Bronchial epithelial cell (primary cell): ENCODE measurements at regions not wholly inside any gene's neighbourhood (a gene's known extent, or its start where the extent isn't known, plus 50 kb on each side); places are given as distances from the start of the nearest gene placed in this dataset.
A peak's percentile ranks its signal among the peaks of the same experiment; 100 is the strongest.

Source experiments
- DNase-seq: peaks from one replicate; pipeline ENCODE4 v3.0.0-alpha.2; 2010; ENCODE audit warnings: low read depth
- FAIRE-seq: peaks from 2 replicates; lab custom pipeline; 2011; peaks lifted over from hg19 to GRCh38; lab: Jason Lieb, UNC
- H3K27me3 ChIP-seq: 2 replicates; pipeline ENCODE4 v1.5.1; 2011; ENCODE audit warnings: low read length; ENCODE audit not compliant: control insufficient read depth, insufficient read depth
- H3K36me3 ChIP-seq: 2 replicates; pipeline ENCODE4 v1.5.1; 2011; ENCODE audit warnings: low read length; ENCODE audit not compliant: control insufficient read depth, insufficient read depth
- H3K4me3 ChIP-seq: 2 replicates; pipeline ENCODE4 v1.5.1; 2011; ENCODE audit warnings: mild to moderate bottlenecking, low read depth, low read length, control low read depth
- TF ChIP-seq, protein P1 (sequence below): IDR thresholded peaks from 2 replicates; pipeline ENCODE4 v1.5.1; 2011; ENCODE audit warnings: mild to moderate bottlenecking, moderate library complexity, low read length, control low read depth, inconsistent platforms; ENCODE audit not compliant: insufficient read depth, severe bottlenecking

DNA sequence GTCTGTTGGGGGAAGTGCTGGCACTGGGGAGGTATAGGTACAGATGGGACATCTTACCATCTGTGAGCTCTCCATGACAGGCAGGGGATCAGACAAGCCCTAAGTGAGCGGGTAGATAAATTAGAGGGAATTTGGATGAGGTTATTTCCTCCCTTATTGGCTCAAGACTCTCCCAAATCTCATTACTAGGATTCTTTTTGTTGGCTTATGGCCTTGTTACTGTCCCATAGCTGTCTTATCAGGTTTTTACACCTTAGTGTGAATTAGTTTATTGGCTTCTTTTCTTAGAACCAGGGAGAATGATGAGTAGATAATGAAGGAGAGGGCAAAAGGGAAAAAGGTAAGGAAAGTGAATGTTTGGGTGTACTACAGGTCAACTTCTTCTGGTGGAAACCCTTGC is 191.1 kb upstream of the PRICKLE1 start:
- FAIRE-seq (no peak), DNase-seq (no peak)
- H3K36me3 ChIP-seq: no peaks in the 10 kb centered on the region
- no peak overlapping the region for H3K4me3 ChIP-seq
- no peaks in the 10 kb centered on the region for H3K27me3 ChIP-seq
- TF ChIP-seq, protein P1, sequence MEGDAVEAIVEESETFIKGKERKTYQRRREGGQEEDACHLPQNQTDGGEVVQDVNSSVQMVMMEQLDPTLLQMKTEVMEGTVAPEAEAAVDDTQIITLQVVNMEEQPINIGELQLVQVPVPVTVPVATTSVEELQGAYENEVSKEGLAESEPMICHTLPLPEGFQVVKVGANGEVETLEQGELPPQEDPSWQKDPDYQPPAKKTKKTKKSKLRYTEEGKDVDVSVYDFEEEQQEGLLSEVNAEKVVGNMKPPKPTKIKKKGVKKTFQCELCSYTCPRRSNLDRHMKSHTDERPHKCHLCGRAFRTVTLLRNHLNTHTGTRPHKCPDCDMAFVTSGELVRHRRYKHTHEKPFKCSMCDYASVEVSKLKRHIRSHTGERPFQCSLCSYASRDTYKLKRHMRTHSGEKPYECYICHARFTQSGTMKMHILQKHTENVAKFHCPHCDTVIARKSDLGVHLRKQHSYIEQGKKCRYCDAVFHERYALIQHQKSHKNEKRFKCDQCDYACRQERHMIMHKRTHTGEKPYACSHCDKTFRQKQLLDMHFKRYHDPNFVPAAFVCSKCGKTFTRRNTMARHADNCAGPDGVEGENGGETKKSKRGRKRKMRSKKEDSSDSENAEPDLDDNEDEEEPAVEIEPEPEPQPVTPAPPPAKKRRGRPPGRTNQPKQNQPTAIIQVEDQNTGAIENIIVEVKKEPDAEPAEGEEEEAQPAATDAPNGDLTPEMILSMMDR: no peak

- H3K4me3 ChIP-seq: no peak overlapping the region
Observed at GRCh38 chr12:42779186-42779859, 189.8 kb upstream of the PRICKLE1 start.

GRCh38 chr12:42776396-42776795 is 186.8 kb upstream of the PRICKLE1 start:
- DNase-seq (no peak), FAIRE-seq (no peak)
- Histone ChIP-seq H3K27me3 (no peaks in the 10 kb centered on the region), H3K36me3 (no peaks in the 10 kb centered on the region), H3K4me3 (no peak overlapping the region)
- TF ChIP-seq, protein P1: no peak

More at GRCh38 chr12:42779186-42779859, 189.8 kb upstream of the PRICKLE1 start:
- peak; percentile 76 for DNase-seq
- TF ChIP-seq, protein P1: no peak
- H3K36me3 ChIP-seq: no peaks in the 10 kb centered on the region
- H3K27me3 ChIP-seq: no peaks in the 10 kb centered on the region
- no peak for FAIRE-seq

GRCh38 chr12:42774238-42774637 is 184.7 kb upstream of the PRICKLE1 start:
- Histone ChIP-seq H3K4me3 (no peak overlapping the region), H3K27me3 (no peaks in the 10 kb centered on the region), H3K36me3 (no peaks in the 10 kb centered on the region)
- FAIRE-seq: no peak
- TF ChIP-seq, protein P1: no peak
- no peak for DNase-seq

- DNase-seq (no peak), FAIRE-seq (no peak)
- TF ChIP-seq, protein P1: no peak
- H3K27me3 ChIP-seq: no peaks in the 10 kb centered on the region
- H3K36me3 ChIP-seq: no peaks in the 10 kb centered on the region
- H3K4me3 ChIP-seq: no peak overlapping the region
Observed at GRCh38 chr12:42770261-42770660, 180.7 kb upstream of the PRICKLE1 start.

GRCh38 chr12:42769455-42769854 is 179.9 kb upstream of the PRICKLE1 start:
- Histone ChIP-seq H3K27me3 (no peaks in the 10 kb centered on the region), H3K36me3 (no peaks in the 10 kb centered on the region), H3K4me3 (no peak overlapping the region)
- no peak for DNase-seq
- FAIRE-seq: no peak
- TF ChIP-seq, protein P1: no peak
